Hematopoietic multipotent progenitor cell (in vitro differentiated cells): ENCODE measurements at regions not wholly inside any gene's neighbourhood (a gene's known extent, or its start where the extent isn't known, plus 50 kb on each side); places are given as distances from the start of the nearest gene placed in this dataset.
"Not testable (repeated sequence)": the region's sequence is repeated elsewhere in the genome, so short reads cannot be mapped to it uniquely, and the experiment has no call there.

Experiments
- DNase-seq, 3 donors: peaks; one replicate each; pipeline ENCODE4 v3.0.0-alpha.2; 2011 to 2015; ENCODE audit warnings: low read depth in 2 of 3, low spot score in 2 of 3

- no peak for DNase-seq
Measured at GRCh38 chr15:26280281-26280680, 417.2 kb upstream of the ATP10A start.

GRCh38 chr15:26261966-26262365 lies 398.8 kb upstream of the ATP10A start:
- DNase-seq: no peak

- DNase-seq: no peak
Measured at GRCh38 chr15:26261413-26261812, 398.3 kb upstream of the ATP10A start.

GRCh38 chr15:26260517-26261133 lies 397.5 kb upstream of the ATP10A start:
- peak; percentile 1 to 25 (median 22) for DNase-seq

GRCh38 chr15:26259581-26259980 lies 396.5 kb upstream of the ATP10A start:
- DNase-seq: no peak

- DNase-seq: not testable (repeated sequence)
Measured at GRCh38 chr15:26244782-26245181, 381.7 kb upstream of the ATP10A start.

- DNase-seq: no peak
Measured at GRCh38 chr15:26243382-26243781, 380.3 kb upstream of the ATP10A start.

- no peak for DNase-seq
Measured at GRCh38 chr15:26242565-26243071, 379.5 kb upstream of the ATP10A start.

GRCh38 chr15:26235864-26236263 lies 372.7 kb upstream of the ATP10A start:
- no peak for DNase-seq

GRCh38 chr15:26234976-26235767 lies 372.0 kb upstream of the ATP10A start:
- DNase-seq: no peak

GRCh38 chr15:26232691-26233090 lies 369.6 kb upstream of the ATP10A start:
- DNase-seq: no peak

- no peak for DNase-seq
Measured at GRCh38 chr15:26231096-26231495, 368.0 kb upstream of the ATP10A start.

GRCh38 chr15:26224266-26224665 lies 361.1 kb upstream of the ATP10A start:
- DNase-seq: no peak

- DNase-seq: no peak
Measured at GRCh38 chr15:26223720-26224119, 360.6 kb upstream of the ATP10A start.

- no peak for DNase-seq
Measured at GRCh38 chr15:26222781-26223180, 359.7 kb upstream of the ATP10A start.

GRCh38 chr15:26217043-26217442 lies 353.9 kb upstream of the ATP10A start:
- not testable (repeated sequence) for DNase-seq

GRCh38 chr15:26214290-26214689 lies 351.2 kb upstream of the ATP10A start:
- DNase-seq: no peak

- no peak for DNase-seq
Measured at GRCh38 chr15:26213427-26213826, 350.3 kb upstream of the ATP10A start.

GRCh38 chr15:26212109-26212508 lies 349.0 kb upstream of the ATP10A start:
- no peak for DNase-seq

- DNase-seq: no peak
Measured at GRCh38 chr15:26210980-26211379, 347.9 kb upstream of the ATP10A start.

- no peak for DNase-seq
Measured at GRCh38 chr15:26201177-26201858, 338.2 kb upstream of the ATP10A start.

- no peak for DNase-seq
Measured at GRCh38 chr15:26200427-26200826, 337.3 kb upstream of the ATP10A start.
